SIG-M5 treated with dmso at 0.1 percent for 504 hours (cell line): ENCODE measurements at regions not wholly inside any gene's neighbourhood (a gene's known extent, or its start where the extent isn't known, plus 50 kb on each side); places are given as distances from the start of the nearest gene placed in this dataset.

ENCODE experiments used
- DNase-seq: peaks from one replicate; lab custom pipeline; 2025; ENCODE audit not compliant: unreplicated experiment; lab: John Stamatoyannopoulos, UW

DNA sequence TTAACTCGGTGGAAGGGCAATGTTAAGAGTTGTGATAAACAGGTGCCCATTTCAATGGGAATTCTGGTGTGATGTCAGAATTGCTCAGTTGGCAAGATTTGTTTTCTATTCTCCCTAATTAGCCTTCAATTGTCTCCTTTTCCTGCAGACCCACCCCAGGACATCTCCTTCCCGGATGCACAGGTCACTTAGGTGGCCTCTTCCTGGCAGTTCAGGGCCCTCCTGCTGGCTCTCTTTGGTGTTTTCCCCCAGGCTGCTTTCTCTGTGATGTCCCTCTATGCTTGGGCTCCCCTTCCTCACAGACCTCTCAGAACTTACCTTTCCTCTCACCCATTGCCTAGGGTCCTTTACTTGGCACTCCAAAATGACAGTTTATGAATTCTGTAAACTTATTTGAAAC lies 126.3 kb downstream of the GPAT3 start:
- DNase-seq = no peak

DNA sequence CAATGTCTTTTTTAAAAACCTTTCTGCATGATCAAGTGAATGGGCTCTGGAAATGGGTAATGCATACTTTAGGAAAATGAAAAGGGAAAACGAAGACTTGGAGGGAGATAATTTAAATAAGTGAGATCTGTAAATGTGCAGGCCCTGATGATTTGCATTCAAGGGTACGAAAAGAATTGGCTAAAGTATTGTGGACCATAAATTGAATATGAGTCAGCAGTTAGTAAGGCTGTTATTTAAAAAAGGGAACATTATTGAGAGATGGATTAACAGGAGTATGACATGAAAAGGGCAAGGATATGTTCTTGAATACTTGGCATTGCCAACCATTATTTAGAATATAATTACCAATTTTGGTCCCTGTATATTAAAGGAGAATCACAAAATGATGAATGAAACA lies 125.5 kb downstream of the GPAT3 start:
- DNase-seq = no peak

DNA sequence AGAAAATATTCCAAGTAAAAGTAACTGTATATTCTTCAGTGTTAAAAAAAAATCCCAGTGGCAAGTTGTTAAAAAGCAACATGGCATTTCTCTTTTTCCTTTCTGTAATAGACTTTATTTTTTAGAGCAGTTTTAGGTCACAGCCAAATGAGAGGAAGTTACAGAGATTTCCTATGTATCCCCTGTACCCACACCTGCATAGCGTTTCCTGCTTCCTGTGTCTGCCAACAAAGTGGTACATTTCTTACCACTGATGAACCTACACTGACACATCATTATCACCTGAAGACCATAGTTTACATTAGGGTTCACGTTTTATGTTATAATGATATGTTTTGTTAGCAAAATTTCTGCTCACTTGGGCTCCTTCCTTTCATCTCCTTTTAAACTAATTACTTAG lies 124.7 kb downstream of the GPAT3 start:
- no peak for DNase-seq

DNA sequence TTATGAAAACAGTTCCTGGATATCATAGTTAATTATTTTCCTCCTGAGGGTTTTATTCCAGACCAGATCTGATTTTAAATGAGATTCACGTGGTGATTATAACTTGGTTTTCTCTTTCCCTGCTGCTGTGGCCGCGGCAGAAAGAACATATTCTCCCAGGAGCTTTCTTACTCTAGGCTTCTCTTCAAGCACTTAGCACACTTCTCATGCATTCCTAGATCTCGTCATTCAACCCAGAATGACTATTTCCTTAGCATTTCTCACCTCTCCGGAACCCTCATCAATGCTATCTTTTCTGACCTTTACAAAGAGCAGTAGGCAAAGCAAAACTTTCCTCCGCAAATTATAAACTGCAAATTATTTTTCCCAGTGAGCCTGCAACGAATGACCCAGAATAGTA lies 122.9 kb downstream of the GPAT3 start:
- no peak for DNase-seq

DNA sequence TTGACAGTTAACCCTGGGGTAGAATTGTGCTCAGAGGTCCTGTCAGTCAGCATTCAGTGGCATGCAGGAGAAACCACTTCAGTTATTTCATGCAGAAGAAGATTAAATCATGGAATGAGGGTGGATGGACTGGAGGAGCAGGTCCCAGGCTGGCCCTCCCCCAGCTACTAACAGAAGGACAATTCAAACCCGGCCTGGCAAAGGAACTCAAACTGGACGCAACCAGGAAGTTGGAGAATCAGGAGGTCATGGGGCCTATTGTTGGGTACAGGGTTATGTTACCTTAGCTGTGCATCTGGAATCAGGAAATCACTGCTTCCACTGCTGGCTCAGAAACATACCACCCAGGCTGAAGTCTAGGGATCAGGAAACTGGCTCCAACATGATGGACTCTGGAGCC lies 121.4 kb downstream of the GPAT3 start:
- peak; percentile 12 for DNase-seq
